HT1080 (cell line): ENCODE measurements at regions not wholly inside any gene's neighbourhood (a gene's known extent, or its start where the extent isn't known, plus 50 kb on each side); places are given as distances from the start of the nearest gene placed in this dataset.
A peak's percentile ranks its signal among the peaks of the same experiment; 100 is the strongest.
"Not testable (repeated sequence)": the region's sequence is repeated elsewhere in the genome, so short reads cannot be mapped to it uniquely, and the experiment has no call there.

Source experiments
- DNase-seq: peaks from one replicate; pipeline ENCODE4 v3.0.0-alpha.2; 2015; ENCODE audit warnings: low read depth

GRCh38 chr1:102687383-102687782, 420.9 kb downstream of the COL11A1 start:
- no peak for DNase-seq

- DNase-seq = no peak
Observed at GRCh38 chr1:102661481-102661880, 446.8 kb downstream of the COL11A1 start.

GRCh38 chr1:102659876-102660483, 448.3 kb downstream of the COL11A1 start:
- DNase-seq = not testable (repeated sequence)

- no peak for DNase-seq
Observed at GRCh38 chr1:102655034-102655433, 453.3 kb downstream of the COL11A1 start.

GRCh38 chr1:102640872-102641271, 467.4 kb downstream of the COL11A1 start:
- DNase-seq = no peak

- DNase-seq = no peak
Observed at GRCh38 chr1:102640312-102640711, 468.0 kb downstream of the COL11A1 start.

- no peak for DNase-seq
Observed at GRCh38 chr1:102631691-102632090, 476.6 kb downstream of the COL11A1 start.

- no peak for DNase-seq
Observed at GRCh38 chr1:102630041-102630440, 478.3 kb downstream of the COL11A1 start.

GRCh38 chr1:102628109-102628613, 480.2 kb downstream of the COL11A1 start:
- peak; percentile 44 for DNase-seq

- DNase-seq = no peak
Observed at GRCh38 chr1:102627145-102627544, 481.2 kb downstream of the COL11A1 start.

GRCh38 chr1:102615896-102616295, 492.4 kb downstream of the COL11A1 start:
- DNase-seq = no peak

- DNase-seq = peak; percentile 4
Observed at GRCh38 chr1:102595106-102595505, 513.2 kb downstream of the COL11A1 start.

GRCh38 chr1:102593276-102593675, 515.0 kb downstream of the COL11A1 start:
- peak; percentile 24 for DNase-seq

GRCh38 chr1:102588536-102588935, 519.8 kb downstream of the COL11A1 start:
- no peak for DNase-seq

GRCh38 chr1:102586022-102586421, 522.3 kb downstream of the COL11A1 start:
- no peak for DNase-seq

- no peak for DNase-seq
Observed at GRCh38 chr1:102580806-102581205, 527.5 kb downstream of the COL11A1 start.

GRCh38 chr1:102578804-102579203, 529.5 kb downstream of the COL11A1 start:
- peak; percentile 8 for DNase-seq

GRCh38 chr1:102572637-102573036, 535.7 kb downstream of the COL11A1 start:
- DNase-seq = peak; percentile 2

GRCh38 chr1:102566182-102566581, 542.1 kb downstream of the COL11A1 start:
- DNase-seq = no peak

GRCh38 chr1:102562380-102562779, 545.9 kb downstream of the COL11A1 start:
- DNase-seq = no peak

GRCh38 chr1:102550729-102551384, 554.1 kb upstream of the OLFM3 start:
- peak; percentile 59 for DNase-seq

GRCh38 chr1:102546251-102546650, 549.5 kb upstream of the OLFM3 start:
- no peak for DNase-seq
